GM12878 (cell line): ENCODE measurements at regions not wholly inside any gene's neighbourhood (a gene's known extent, or its start where the extent isn't known, plus 50 kb on each side); places are given as distances from the start of the nearest gene placed in this dataset.

Experiments
- ATAC-seq: fragments of 200-7000 bp; cut with Tn5 transposase; 3 replicates; pipeline ENCODE4 v1.9.1; 2020; ENCODE audit warnings: mild to moderate bottlenecking, moderate library complexity
- BruUV-seq: library from RNA; stranded (reverse); fragments of 400-500 nt; replicated peaks from 2 replicates; lab custom pipeline; 2021; lab: Mats Ljungman, UMichigan
- CTCF ChIA-PET: fragments of 300-600 bp; sonication (Branson Sonifier 250); formaldehyde crosslinking; extraction: SDS; loops from one replicate; lab custom pipeline; 2021; ENCODE audit warnings: inconsistent platforms; lab: Yijun Ruan, JAX
- POLR2A ChIA-PET: fragments of 350-600 bp; formaldehyde crosslinking; extraction: SDS; loops from one replicate; lab custom pipeline; 2021; ENCODE audit warnings: inconsistent platforms; lab: Charles Lee
- RAD21 ChIA-PET: fragments of 300-600 bp; sonication (Branson Sonifier 250); formaldehyde crosslinking; loops from one replicate; lab custom pipeline; 2023; ENCODE audit warnings: antibody characterized with exemption; ENCODE audit not compliant: unreplicated experiment; lab: Charles Lee
- SMC1A ChIA-PET: fragments of 300-600 bp; sonication (Branson Sonifier 250); formaldehyde crosslinking; loops from one replicate; lab custom pipeline; 2023; ENCODE audit not compliant: unreplicated experiment, uncharacterized antibody; lab: Charles Lee
- DNase-seq: peaks from one replicate; pipeline ENCODE4 v3.0.0-alpha.2; 2011; ENCODE audit warnings: low read depth, low spot score
- FAIRE-seq: peaks from 3 replicates; lab custom pipeline; 2011; peaks lifted over from hg19 to GRCh38; lab: Jason Lieb, UNC
- H2AFZ ChIP-seq: 2 replicates; pipeline ENCODE4 v1.6.0; 2011; ENCODE audit warnings: low read depth, low read length, control low read depth; ENCODE audit not compliant: control insufficient read depth
- H3K27ac ChIP-seq: 2 replicates; pipeline ENCODE4 v1.5.1; 2011; ENCODE audit warnings: control low read depth; ENCODE audit not compliant: control insufficient read depth, insufficient read depth
- H3K27me3 ChIP-seq, 2 experiments: replicated peaks in 1 of 2; 2 replicates each; pipeline versions ENCODE4 v1.6.0 to v1.6.1; 2011; ENCODE audit warnings: low read length in 1 of 2; ENCODE audit not compliant: control insufficient read depth in 2 of 2, insufficient read depth in 2 of 2
- H3K36me3 ChIP-seq, 2 experiments: 2 replicates each; pipeline ENCODE4 v1.5.1; 2011; ENCODE audit warnings: low read length in 1 of 2; ENCODE audit not compliant: control insufficient read depth in 2 of 2, insufficient read depth in 2 of 2
- H3K4me1 ChIP-seq: 2 replicates; pipeline ENCODE4 v1.6.1; 2011; ENCODE audit warnings: mild to moderate bottlenecking, low read length, moderate library complexity, mixed read lengths; ENCODE audit not compliant: control insufficient read depth, insufficient read depth
- H3K4me2 ChIP-seq: 2 replicates; pipeline ENCODE4 v1.6.0; 2011; ENCODE audit warnings: control low read depth; ENCODE audit not compliant: control insufficient read depth, insufficient read depth
- H3K4me3 ChIP-seq: fragments of 200-600 bp; sonication (generic); 2 replicates; pipeline ENCODE4 v1.5.1; 2016
- H3K79me2 ChIP-seq: 2 replicates; pipeline ENCODE4 v1.6.0; 2011; ENCODE audit warnings: low read length; ENCODE audit not compliant: control insufficient read depth, insufficient read depth
- H3K9ac ChIP-seq: 2 replicates; pipeline ENCODE4 v1.8.0; 2011; ENCODE audit warnings: low read length, control low read depth, mixed read lengths; ENCODE audit not compliant: control insufficient read depth, insufficient read depth
- H3K9me3 ChIP-seq: replicated peaks from 3 replicates; pipeline ENCODE4 v1.5.1; 2011; ENCODE audit warnings: mild to moderate bottlenecking, low read length; ENCODE audit not compliant: control insufficient read depth, insufficient read depth
- H4K20me1 ChIP-seq: 2 replicates; pipeline ENCODE4 v1.6.0; 2011; ENCODE audit not compliant: control insufficient read depth, insufficient read depth
- CBFB ChIP-seq: IDR thresholded peaks from 2 replicates; pipeline ENCODE4 v1.6.1; 2016; ENCODE audit warnings: antibody characterized with exemption, low read depth
- ETV6 ChIP-seq, 2 experiments: fragments of 450-650 bp in 1 of 2; IDR thresholded peaks in 1 of 2; conservative IDR thresholded peaks in 1 of 2; 2 replicates each; pipeline ENCODE4 v1.6.1; 2014; ENCODE audit warnings: antibody characterized with exemption in 1 of 2, borderline replicate concordance in 1 of 2, low read depth in 1 of 2, mild to moderate bottlenecking in 1 of 2, moderate library complexity in 1 of 2
- FOXK2 ChIP-seq: fragments of 450-650 bp; IDR thresholded peaks from 2 replicates; pipeline ENCODE4 v1.6.1; 2017; ENCODE audit warnings: mild to moderate bottlenecking, moderate library complexity
- LARP7 ChIP-seq: fragments of 450-650 bp; IDR thresholded peaks from 2 replicates; pipeline ENCODE4 v1.6.1; 2017; ENCODE audit warnings: mild to moderate bottlenecking
- MTA2 ChIP-seq: fragments of 450-650 bp; IDR thresholded peaks from 2 replicates; pipeline ENCODE4 v1.6.1; 2016; ENCODE audit warnings: low read depth, mild to moderate bottlenecking, moderate library complexity
- NFXL1 ChIP-seq: fragments of 450-650 bp; IDR thresholded peaks from 2 replicates; pipeline ENCODE4 v1.6.1; 2017; ENCODE audit warnings: antibody characterized with exemption, mild to moderate bottlenecking, borderline replicate concordance
- POLR2AphosphoS2 ChIP-seq: IDR thresholded peaks from 2 replicates; pipeline ENCODE4 v1.6.1; 2011; ENCODE audit warnings: low read depth, mild to moderate bottlenecking, low read length, improper control_type of control experiment, moderate library complexity
- TAF1 ChIP-seq: IDR thresholded peaks from 2 replicates; pipeline ENCODE4 v1.6.1; 2011; ENCODE audit warnings: mild to moderate bottlenecking, low read depth, low read length, borderline replicate concordance
- YY1 ChIP-seq: IDR thresholded peaks from 2 replicates; pipeline ENCODE4 v1.6.1; 2011; ENCODE audit warnings: low read depth, mild to moderate bottlenecking, low read length
- ZNF207 ChIP-seq: fragments of 450-650 bp; IDR thresholded peaks from 2 replicates; pipeline ENCODE4 v1.6.1; 2014; ENCODE audit warnings: antibody characterized with exemption, mild to moderate bottlenecking, borderline replicate concordance
- WGBS: methylation state at CpG from one replicate; pipeline ENCODE4 v1.1.6; 2016; ENCODE audit warnings: low lambda C conversion rate; ENCODE audit not compliant: insufficient replicate concordance, insufficient coverage; ENCODE audit errors: missing lambda C conversion rate; 5-methylcytosine and 5-hydroxymethylcytosine counted together
- in situ Hi-C: fragments of 300-500 bp; cut with MboI; formaldehyde crosslinking; loops from 9 replicates; pipeline ENCODE4 v1.14.3; 2018; ENCODE audit warnings: mixed read lengths
- intact Hi-C: fragments of 100-400 bp; cut with micrococcal nuclease; formaldehyde crosslinking; loops from one replicate; pipeline ENCODE4 v1.14.2; 2022; ENCODE audit not compliant: unreplicated experiment
- TF ChIP-seq, protein P1 (sequence below): IDR thresholded peaks from 2 replicates; pipeline ENCODE4 v1.6.1; 2011; ENCODE audit warnings: borderline replicate concordance, low read depth, mild to moderate bottlenecking, moderate library complexity, mixed read lengths, low read length; ENCODE audit not compliant: insufficient read depth; ENCODE audit errors: extremely low read length
- TF ChIP-seq, protein P2 (sequence below): IDR thresholded peaks from 2 replicates; pipeline ENCODE4 v1.6.1; 2012; ENCODE audit warnings: mild to moderate bottlenecking, low read depth, low read length
- TF ChIP-seq, protein P3 (sequence below): IDR thresholded peaks from 2 replicates; pipeline ENCODE4 v1.6.1; 2012; ENCODE audit warnings: low read length, inconsistent platforms
- TF ChIP-seq, protein P4 (sequence below): fragments of 450-650 bp; IDR thresholded peaks from 2 replicates; pipeline ENCODE4 v1.6.1; 2017; ENCODE audit warnings: low read depth, mild to moderate bottlenecking, moderate library complexity

DNA sequence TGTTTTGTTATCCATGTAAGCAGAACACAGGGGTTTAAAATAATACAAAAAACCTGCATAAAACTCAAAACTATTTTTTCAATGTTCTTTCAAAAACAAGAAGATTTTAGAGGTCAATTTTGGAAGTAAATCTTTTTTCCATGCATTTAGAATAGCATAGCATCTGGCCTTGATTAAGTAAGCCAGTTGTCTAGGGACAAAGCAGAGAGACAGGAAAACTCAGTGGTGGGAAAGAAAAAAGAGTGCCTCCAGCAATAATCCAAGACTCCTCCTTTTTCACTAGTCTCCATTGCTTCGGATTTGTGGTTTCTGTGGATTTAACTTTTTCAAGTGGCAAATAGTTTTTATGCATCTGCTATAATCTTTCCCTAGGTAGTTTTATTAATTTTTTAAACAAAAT, 88.9 kb downstream of the SUCNR1 start:
- ChIA-PET SMC1A (no interaction called here), POLR2A (no interaction called here), CTCF (interaction anchor here (0.6 kb wide), 1 partner anchor 121 kb away, joined by 4 read pairs; no protein-coding TSS in a partner anchor), RAD21 (no interaction called here)
- H3K4me3 ChIP-seq: no peak overlapping the region
- H3K27ac ChIP-seq: no peak overlapping the region
- no peaks in the 10 kb centered on the region for H3K36me3 ChIP-seq
- no peaks in the 10 kb centered on the region for H3K79me2 ChIP-seq
- H3K4me1 ChIP-seq: no peaks in the 10 kb centered on the region
- no peak for DNase-seq
- no TSS peak for BruUV-seq
- WGBS: 5% methylated on average over 1 of the region's 1 CpG
- no peaks in the 10 kb centered on the region for H4K20me1 ChIP-seq
- H3K9me3 ChIP-seq: no peaks in the 10 kb centered on the region
- in situ Hi-C loops: no loop called here
- no peaks in the 10 kb centered on the region for H3K27me3 ChIP-seq
- no peak for ATAC-seq
- no peak for FAIRE-seq
- H2AFZ ChIP-seq: no peak overlapping the region
- no peak overlapping the region for H3K9ac ChIP-seq
- no peak overlapping the region for H3K4me2 ChIP-seq
- intact Hi-C loops: no loop called here
- no peak for TF ChIP-seq YY1
- TF ChIP-seq, protein P1, sequence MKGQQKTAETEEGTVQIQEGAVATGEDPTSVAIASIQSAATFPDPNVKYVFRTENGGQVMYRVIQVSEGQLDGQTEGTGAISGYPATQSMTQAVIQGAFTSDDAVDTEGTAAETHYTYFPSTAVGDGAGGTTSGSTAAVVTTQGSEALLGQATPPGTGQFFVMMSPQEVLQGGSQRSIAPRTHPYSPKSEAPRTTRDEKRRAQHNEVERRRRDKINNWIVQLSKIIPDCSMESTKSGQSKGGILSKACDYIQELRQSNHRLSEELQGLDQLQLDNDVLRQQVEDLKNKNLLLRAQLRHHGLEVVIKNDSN: no peak
- TF ChIP-seq, protein P2, sequence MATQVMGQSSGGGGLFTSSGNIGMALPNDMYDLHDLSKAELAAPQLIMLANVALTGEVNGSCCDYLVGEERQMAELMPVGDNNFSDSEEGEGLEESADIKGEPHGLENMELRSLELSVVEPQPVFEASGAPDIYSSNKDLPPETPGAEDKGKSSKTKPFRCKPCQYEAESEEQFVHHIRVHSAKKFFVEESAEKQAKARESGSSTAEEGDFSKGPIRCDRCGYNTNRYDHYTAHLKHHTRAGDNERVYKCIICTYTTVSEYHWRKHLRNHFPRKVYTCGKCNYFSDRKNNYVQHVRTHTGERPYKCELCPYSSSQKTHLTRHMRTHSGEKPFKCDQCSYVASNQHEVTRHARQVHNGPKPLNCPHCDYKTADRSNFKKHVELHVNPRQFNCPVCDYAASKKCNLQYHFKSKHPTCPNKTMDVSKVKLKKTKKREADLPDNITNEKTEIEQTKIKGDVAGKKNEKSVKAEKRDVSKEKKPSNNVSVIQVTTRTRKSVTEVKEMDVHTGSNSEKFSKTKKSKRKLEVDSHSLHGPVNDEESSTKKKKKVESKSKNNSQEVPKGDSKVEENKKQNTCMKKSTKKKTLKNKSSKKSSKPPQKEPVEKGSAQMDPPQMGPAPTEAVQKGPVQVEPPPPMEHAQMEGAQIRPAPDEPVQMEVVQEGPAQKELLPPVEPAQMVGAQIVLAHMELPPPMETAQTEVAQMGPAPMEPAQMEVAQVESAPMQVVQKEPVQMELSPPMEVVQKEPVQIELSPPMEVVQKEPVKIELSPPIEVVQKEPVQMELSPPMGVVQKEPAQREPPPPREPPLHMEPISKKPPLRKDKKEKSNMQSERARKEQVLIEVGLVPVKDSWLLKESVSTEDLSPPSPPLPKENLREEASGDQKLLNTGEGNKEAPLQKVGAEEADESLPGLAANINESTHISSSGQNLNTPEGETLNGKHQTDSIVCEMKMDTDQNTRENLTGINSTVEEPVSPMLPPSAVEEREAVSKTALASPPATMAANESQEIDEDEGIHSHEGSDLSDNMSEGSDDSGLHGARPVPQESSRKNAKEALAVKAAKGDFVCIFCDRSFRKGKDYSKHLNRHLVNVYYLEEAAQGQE: no peak
- TF ChIP-seq ZNF207: no peak
- no peak for TF ChIP-seq MTA2
- TF ChIP-seq TAF1: no peak
- TF ChIP-seq, protein P3, sequence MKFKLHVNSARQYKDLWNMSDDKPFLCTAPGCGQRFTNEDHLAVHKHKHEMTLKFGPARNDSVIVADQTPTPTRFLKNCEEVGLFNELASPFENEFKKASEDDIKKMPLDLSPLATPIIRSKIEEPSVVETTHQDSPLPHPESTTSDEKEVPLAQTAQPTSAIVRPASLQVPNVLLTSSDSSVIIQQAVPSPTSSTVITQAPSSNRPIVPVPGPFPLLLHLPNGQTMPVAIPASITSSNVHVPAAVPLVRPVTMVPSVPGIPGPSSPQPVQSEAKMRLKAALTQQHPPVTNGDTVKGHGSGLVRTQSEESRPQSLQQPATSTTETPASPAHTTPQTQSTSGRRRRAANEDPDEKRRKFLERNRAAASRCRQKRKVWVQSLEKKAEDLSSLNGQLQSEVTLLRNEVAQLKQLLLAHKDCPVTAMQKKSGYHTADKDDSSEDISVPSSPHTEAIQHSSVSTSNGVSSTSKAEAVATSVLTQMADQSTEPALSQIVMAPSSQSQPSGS: no peak
- no peak for TF ChIP-seq NFXL1
- no peak for TF ChIP-seq LARP7
- no peak for TF ChIP-seq FOXK2
- TF ChIP-seq POLR2AphosphoS2: no peak
- TF ChIP-seq CBFB: no peak
- TF ChIP-seq, protein P4, sequence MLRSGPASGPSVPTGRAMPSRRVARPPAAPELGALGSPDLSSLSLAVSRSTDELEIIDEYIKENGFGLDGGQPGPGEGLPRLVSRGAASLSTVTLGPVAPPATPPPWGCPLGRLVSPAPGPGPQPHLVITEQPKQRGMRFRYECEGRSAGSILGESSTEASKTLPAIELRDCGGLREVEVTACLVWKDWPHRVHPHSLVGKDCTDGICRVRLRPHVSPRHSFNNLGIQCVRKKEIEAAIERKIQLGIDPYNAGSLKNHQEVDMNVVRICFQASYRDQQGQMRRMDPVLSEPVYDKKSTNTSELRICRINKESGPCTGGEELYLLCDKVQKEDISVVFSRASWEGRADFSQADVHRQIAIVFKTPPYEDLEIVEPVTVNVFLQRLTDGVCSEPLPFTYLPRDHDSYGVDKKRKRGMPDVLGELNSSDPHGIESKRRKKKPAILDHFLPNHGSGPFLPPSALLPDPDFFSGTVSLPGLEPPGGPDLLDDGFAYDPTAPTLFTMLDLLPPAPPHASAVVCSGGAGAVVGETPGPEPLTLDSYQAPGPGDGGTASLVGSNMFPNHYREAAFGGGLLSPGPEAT: no peak
- no peak for TF ChIP-seq ETV6 (conservative IDR thresholded peaks at IDR 0.05 in 1 of 2, IDR thresholded peaks at IDR 0.05 in 1 of 2; ENCODE audit: borderline replicate concordance in 1 of 2, low read depth in 1 of 2)
